ENCODE measurements at regions not wholly inside any gene's neighbourhood (a gene's known extent, or its start where the extent isn't known, plus 50 kb on each side); places are given as distances from the start of the nearest gene placed in this dataset.

DNA sequence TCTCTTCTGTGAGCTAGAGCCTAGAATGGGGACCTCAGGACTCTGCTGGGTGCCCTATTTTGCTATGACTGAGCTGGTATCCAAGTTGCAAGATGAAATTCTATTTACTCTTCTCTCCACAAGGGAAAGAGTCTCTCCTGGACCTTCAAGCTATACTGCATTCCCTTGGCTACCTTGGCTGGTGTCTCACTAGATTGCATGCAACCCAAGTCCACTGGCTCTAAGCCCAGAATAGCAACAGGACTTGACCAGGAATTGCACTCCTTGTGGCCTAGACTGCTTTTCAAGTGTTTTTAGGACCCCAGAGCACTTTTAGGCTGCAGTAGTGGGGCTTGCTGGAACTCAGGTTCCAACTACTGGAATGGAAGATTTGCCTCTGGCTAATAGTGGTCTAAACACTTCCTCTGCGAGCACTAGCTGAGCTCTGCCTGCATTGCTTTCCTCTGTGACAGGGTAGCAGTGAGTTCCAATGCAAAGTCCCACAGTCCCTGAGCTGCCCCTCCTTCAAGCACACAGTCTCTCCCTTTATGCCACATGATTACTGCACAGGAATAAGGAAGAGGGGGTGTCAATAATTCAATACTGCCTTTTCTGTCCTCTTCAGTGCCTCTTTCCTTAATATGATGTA is 1009.1 kb upstream of the FLRT2 start:
- H3K4me3 ChIP-seq: no peak overlapping the region
- no peak overlapping the region for H3K27ac ChIP-seq
- no peaks in the 10 kb centered on the region for H3K4me1 ChIP-seq (ENCODE audit: insufficient read depth)
- no peaks in the 10 kb centered on the region for H3K9me3 ChIP-seq
- no peaks in the 10 kb centered on the region for H3K27me3 ChIP-seq
- DNase-seq: no peak
- intact Hi-C loops (cut with DNase I): no loop called here
- TF ChIP-seq POLR2A (IDR thresholded peaks at IDR 0.05): no peak
- TF ChIP-seq, protein P1, sequence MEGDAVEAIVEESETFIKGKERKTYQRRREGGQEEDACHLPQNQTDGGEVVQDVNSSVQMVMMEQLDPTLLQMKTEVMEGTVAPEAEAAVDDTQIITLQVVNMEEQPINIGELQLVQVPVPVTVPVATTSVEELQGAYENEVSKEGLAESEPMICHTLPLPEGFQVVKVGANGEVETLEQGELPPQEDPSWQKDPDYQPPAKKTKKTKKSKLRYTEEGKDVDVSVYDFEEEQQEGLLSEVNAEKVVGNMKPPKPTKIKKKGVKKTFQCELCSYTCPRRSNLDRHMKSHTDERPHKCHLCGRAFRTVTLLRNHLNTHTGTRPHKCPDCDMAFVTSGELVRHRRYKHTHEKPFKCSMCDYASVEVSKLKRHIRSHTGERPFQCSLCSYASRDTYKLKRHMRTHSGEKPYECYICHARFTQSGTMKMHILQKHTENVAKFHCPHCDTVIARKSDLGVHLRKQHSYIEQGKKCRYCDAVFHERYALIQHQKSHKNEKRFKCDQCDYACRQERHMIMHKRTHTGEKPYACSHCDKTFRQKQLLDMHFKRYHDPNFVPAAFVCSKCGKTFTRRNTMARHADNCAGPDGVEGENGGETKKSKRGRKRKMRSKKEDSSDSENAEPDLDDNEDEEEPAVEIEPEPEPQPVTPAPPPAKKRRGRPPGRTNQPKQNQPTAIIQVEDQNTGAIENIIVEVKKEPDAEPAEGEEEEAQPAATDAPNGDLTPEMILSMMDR (IDR thresholded peaks at IDR 0.05): no peak
- TF ChIP-seq EP300 (IDR thresholded peaks at IDR 0.05): no peak
- WGBS, 3 donors: 93 to 100% (median 96%) methylated on average over 1 of the region's 1 CpG
- no peaks in the 10 kb centered on the region for H3K36me3 ChIP-seq

DNA sequence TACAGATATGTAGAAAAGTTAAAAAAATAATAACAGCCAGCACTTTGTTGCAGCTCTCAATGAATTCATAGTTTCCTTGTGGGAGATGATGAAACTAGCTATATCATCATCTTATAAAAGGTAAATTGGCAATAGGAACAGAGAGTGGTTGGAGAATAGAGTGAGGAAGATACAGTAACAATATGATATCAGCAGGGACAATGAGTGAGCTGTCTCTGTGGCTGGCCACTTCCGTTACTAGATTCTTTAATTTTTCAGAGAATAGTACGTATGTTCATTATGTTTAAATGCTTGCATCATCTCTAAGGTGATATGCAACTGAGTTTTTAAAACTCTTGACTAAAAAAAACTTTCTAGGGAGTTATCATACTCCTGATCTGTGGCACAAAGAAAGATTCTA is 1006.2 kb upstream of the FLRT2 start:
- intact Hi-C loops (cut with DNase I): no loop called here
- WGBS, 3 donors: 92 to 95% (median 93%) methylated on average over 2 of the region's 2 CpGs
- Histone ChIP-seq H3K27me3 (no peaks in the 10 kb centered on the region), H3K36me3 (no peaks in the 10 kb centered on the region), H3K27ac (no peak overlapping the region), H3K4me1 (ENCODE audit: insufficient read depth) (no peaks in the 10 kb centered on the region), H3K9me3 (no peaks in the 10 kb centered on the region), H3K4me3 (no peak overlapping the region)
- TF ChIP-seq POLR2A (IDR thresholded peaks at IDR 0.05): no peak
- TF ChIP-seq, protein P1 (IDR thresholded peaks at IDR 0.05): no peak
- no peak for TF ChIP-seq EP300 (IDR thresholded peaks at IDR 0.05)
- no peak for DNase-seq

DNA sequence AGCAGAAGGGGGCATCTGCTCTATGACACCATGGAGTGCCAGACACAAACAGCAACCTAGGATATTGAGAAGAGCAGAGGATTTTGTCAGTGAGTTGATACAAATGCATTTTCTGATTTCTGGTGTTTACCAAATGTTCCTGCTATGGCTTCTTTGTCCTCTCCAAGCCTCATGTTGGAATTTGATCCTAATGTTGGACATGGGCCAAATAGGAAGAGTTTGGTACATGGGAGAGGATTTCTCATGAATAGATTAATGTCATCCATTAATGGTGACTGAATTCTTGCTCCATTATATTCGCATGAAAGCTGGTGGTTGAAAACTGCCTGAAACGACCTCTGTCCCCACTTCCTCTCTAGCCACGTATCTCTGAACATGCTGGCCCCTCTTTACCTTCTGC is 1002.2 kb upstream of the FLRT2 start:
- Histone ChIP-seq H3K27me3 (no peaks in the 10 kb centered on the region), H3K4me3 (no peak overlapping the region), H3K36me3 (no peaks in the 10 kb centered on the region), H3K27ac (no peak overlapping the region), H3K4me1 (ENCODE audit: insufficient read depth) (no peaks in the 10 kb centered on the region), H3K9me3 (no peaks in the 10 kb centered on the region)
- WGBS, 3 donors: 81 to 88% (median 86%) methylated on average over 3 of the region's 3 CpGs
- intact Hi-C loops (cut with DNase I): no loop called here
- TF ChIP-seq EP300 (IDR thresholded peaks at IDR 0.05): no peak
- no peak for TF ChIP-seq POLR2A (IDR thresholded peaks at IDR 0.05)
- TF ChIP-seq, protein P1 (IDR thresholded peaks at IDR 0.05): no peak
- no peak for DNase-seq

DNA sequence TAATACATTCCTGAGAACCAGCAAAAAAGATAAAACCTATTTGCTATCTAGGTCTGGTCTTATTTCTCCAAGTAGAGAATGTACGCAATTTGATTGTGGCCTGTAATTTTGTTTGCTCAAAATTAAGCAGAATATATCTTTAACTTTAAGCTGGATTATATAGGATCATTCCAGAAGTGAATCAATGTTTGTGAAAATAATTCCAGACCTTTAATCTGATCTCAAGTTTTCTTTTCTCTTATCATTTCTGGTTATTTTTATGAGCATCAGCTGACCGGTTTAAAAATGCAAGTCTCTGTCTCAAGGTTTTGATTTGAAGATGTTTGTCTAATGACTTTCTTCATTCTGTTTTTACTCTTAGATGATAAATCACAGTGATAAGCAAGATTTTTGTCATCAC is 997.9 kb upstream of the FLRT2 start:
- H3K4me3 ChIP-seq: no peak overlapping the region
- intact Hi-C loops (cut with DNase I): no loop called here
- TF ChIP-seq, protein P1 (IDR thresholded peaks at IDR 0.05): no peak
- TF ChIP-seq EP300 (IDR thresholded peaks at IDR 0.05) (no peak), POLR2A (IDR thresholded peaks at IDR 0.05) (no peak)
- WGBS, 3 donors: 12 to 32% (median 14%) methylated on average over 2 of the region's 2 CpGs
- H3K27me3 ChIP-seq: no peaks in the 10 kb centered on the region
- H3K4me1 ChIP-seq (ENCODE audit: insufficient read depth): peaks cover 2% of the 10 kb centered on the region
- no peak for DNase-seq
- H3K27ac ChIP-seq: no peak overlapping the region
- no peaks in the 10 kb centered on the region for H3K36me3 ChIP-seq
- no peaks in the 10 kb centered on the region for H3K9me3 ChIP-seq

Measured in ovary (tissue), 7 donors.